ENCODE measurements at regions not wholly inside any gene's neighbourhood (a gene's known extent, or its start where the extent isn't known, plus 50 kb on each side); places are given as distances from the start of the nearest gene placed in this dataset.

DNA sequence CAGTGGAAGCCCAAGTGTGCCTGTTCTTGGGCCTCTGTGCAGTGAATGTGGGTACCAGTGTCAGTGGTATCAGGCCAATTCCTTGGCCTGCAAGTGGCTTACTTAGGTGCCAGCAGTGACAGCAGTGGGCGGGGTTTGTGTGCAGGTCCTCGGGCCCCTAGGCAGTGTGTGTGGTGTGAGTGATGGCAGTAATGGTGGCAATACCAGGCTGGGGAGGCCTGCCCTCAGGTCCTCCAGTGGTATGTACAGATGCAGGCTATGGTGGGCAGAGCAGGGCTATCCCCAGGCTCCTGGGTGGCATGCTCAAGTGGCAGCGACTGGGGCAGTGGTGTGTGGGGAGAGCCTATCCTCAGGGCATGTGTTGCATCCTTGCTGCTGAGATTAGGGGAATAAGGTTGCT lies 379.7 kb downstream of the SQOR start:
- Histone ChIP-seq H3K36me3 (no peaks in the 10 kb centered on the region), H3K9me3 (peaks cover 23% of the 10 kb centered on the region), H3K4me3 (no peak overlapping the region), H3K27me3 (ENCODE audit: low read depth) (no peaks in the 10 kb centered on the region), H3K4me1 (no peaks in the 10 kb centered on the region), H3K27ac (no peak overlapping the region)
- intact Hi-C loops (cut with DNase I): no loop called here
- peak in 1 of 2 donors; percentile 21 for ATAC-seq
- TF ChIP-seq, protein P1, sequence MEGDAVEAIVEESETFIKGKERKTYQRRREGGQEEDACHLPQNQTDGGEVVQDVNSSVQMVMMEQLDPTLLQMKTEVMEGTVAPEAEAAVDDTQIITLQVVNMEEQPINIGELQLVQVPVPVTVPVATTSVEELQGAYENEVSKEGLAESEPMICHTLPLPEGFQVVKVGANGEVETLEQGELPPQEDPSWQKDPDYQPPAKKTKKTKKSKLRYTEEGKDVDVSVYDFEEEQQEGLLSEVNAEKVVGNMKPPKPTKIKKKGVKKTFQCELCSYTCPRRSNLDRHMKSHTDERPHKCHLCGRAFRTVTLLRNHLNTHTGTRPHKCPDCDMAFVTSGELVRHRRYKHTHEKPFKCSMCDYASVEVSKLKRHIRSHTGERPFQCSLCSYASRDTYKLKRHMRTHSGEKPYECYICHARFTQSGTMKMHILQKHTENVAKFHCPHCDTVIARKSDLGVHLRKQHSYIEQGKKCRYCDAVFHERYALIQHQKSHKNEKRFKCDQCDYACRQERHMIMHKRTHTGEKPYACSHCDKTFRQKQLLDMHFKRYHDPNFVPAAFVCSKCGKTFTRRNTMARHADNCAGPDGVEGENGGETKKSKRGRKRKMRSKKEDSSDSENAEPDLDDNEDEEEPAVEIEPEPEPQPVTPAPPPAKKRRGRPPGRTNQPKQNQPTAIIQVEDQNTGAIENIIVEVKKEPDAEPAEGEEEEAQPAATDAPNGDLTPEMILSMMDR (IDR thresholded peaks at IDR 0.05): no peak
- no peak for DNase-seq

DNA sequence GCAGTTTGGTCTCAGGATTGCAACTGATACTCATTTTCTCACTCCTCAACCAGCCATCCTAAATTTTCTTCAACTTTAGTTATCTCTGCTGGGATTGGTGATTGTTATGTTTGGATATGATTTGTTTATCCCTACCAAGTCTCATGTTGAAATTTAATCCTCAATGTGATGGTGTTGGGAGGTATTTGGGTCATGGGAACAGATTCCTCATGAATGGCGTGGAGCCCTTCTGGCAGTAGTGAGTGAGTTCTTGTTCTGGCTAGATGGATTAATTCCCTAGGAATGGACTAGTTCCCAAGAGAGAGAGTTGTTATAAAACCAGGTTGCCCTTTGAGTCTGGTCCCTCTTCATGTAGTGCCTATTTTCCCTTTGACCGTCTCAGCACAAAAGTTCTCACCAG lies 399.9 kb downstream of the SQOR start:
- ATAC-seq (no peak), DNase-seq (no peak)
- Histone ChIP-seq H3K9me3 (no peaks in the 10 kb centered on the region), H3K27ac (no peak overlapping the region), H3K27me3 (ENCODE audit: low read depth) (no peaks in the 10 kb centered on the region), H3K4me1 (no peaks in the 10 kb centered on the region), H3K36me3 (no peaks in the 10 kb centered on the region), H3K4me3 (no peak overlapping the region)
- intact Hi-C loops (cut with DNase I): no loop called here
- TF ChIP-seq, protein P1 (IDR thresholded peaks at IDR 0.05): no peak

DNA sequence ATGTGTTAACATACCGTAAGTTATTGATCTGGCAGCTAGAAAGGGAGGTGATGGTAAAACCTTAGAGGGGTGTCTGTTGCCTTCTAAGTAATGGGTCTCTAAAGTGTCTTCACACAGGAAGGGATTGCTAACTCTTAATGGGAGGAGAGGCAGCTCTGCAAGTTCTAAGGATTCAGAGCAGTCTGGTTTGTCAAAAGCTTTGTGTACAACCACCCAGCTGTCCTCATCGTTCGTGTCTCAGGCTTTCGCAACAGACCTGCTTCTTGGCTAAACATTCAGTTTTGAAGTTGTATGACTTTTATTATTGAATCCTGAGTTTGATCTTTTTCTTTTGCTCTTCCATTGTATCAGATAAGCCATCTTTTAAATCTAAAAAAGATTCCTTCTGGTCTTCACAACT lies 404.9 kb downstream of the SQOR start:
- TF ChIP-seq, protein P1 (IDR thresholded peaks at IDR 0.05): no peak
- DNase-seq (no peak), ATAC-seq (no peak)
- Histone ChIP-seq H3K4me1 (no peaks in the 10 kb centered on the region), H3K27me3 (ENCODE audit: low read depth) (no peaks in the 10 kb centered on the region), H3K9me3 (no peaks in the 10 kb centered on the region), H3K4me3 (no peak overlapping the region), H3K27ac (no peak overlapping the region), H3K36me3 (no peaks in the 10 kb centered on the region)
- intact Hi-C loops (cut with DNase I): no loop called here

DNA sequence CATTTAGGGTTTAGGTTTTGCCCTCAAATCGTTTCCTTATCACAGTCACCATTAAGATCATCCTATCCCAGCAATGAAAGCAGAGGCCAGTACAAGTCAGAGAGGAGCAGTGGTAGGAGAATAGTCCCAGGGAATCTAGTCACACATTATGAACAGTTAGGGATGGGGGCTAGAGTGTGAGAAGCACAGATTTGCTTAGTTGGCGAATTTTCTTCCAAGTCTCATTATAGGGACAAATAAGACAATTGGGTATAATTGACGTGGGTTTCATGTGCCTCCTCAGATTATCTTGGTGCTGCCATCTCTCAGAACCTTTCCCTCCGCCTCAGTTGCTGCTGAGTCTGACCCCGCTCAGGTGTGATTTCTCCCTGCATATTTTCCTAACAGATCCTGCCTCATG lies 407.1 kb downstream of the SQOR start:
- intact Hi-C loops (cut with DNase I): no loop called here
- Histone ChIP-seq H3K27me3 (ENCODE audit: low read depth) (no peaks in the 10 kb centered on the region), H3K4me1 (no peaks in the 10 kb centered on the region), H3K27ac (no peak overlapping the region), H3K36me3 (no peaks in the 10 kb centered on the region), H3K4me3 (no peak overlapping the region), H3K9me3 (no peaks in the 10 kb centered on the region)
- TF ChIP-seq, protein P1 (IDR thresholded peaks at IDR 0.05): no peak
- DNase-seq: no peak
- ATAC-seq: no peak

DNA sequence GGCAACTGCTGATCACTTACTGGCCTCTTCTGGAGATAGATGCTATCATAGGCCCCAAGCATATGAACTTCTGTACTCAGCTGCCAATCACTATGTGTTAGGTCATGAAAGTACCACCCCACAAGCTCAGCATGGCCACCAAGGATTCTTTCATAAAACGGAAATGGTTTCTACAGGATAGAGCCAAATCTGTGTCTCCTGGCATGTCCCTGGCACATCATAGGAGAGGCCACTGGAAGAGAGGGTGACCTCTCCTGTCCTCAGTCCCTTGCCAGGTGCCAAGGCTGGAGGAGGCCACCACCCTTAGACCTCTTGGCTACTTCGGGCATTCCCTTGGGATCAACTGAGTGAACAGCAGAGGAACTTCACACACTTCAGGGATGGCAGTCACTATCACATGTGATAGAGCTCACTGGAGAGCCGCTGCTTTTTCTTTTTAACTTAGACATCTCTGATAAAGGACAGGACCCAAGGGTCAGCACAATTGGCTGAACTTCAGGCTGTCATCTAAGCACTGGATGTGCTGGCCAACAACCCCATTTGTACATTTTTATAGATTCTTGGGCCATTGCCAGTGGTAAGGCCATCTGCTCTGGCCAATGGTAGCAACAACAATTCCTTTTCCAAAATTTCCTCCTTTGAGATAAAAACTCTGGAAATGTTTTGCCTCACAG lies 425.2 kb downstream of the SQOR start:
- no peak for DNase-seq
- no peaks in the 10 kb centered on the region for H3K9me3 ChIP-seq
- ATAC-seq: peak in 1 of 2 donors; percentile 43
- intact Hi-C loops (cut with DNase I): no loop called here
- no peaks in the 10 kb centered on the region for H3K27me3 ChIP-seq (ENCODE audit: low read depth)
- H3K36me3 ChIP-seq: no peaks in the 10 kb centered on the region
- no peak overlapping the region for H3K4me3 ChIP-seq
- TF ChIP-seq, protein P1 (IDR thresholded peaks at IDR 0.05): no peak
- H3K4me1 ChIP-seq: no peaks in the 10 kb centered on the region
- no peak overlapping the region for H3K27ac ChIP-seq

All from lower lobe of right lung (tissue), 2 donors.